Bronchial epithelial cell (primary cell): ENCODE measurements at regions not wholly inside any gene's neighbourhood (a gene's known extent, or its start where the extent isn't known, plus 50 kb on each side); places are given as distances from the start of the nearest gene placed in this dataset.

Experiments used
- DNase-seq: peaks from one replicate; pipeline ENCODE4 v3.0.0-alpha.2; 2010; ENCODE audit warnings: low read depth
- FAIRE-seq: peaks from 2 replicates; lab custom pipeline; 2011; peaks lifted over from hg19 to GRCh38; lab: Jason Lieb, UNC
- H3K27me3 ChIP-seq: 2 replicates; pipeline ENCODE4 v1.5.1; 2011; ENCODE audit warnings: low read length; ENCODE audit not compliant: control insufficient read depth, insufficient read depth
- H3K36me3 ChIP-seq: 2 replicates; pipeline ENCODE4 v1.5.1; 2011; ENCODE audit warnings: low read length; ENCODE audit not compliant: control insufficient read depth, insufficient read depth
- H3K4me3 ChIP-seq: 2 replicates; pipeline ENCODE4 v1.5.1; 2011; ENCODE audit warnings: mild to moderate bottlenecking, low read depth, low read length, control low read depth
- TF ChIP-seq, protein P1 (sequence below): IDR thresholded peaks from 2 replicates; pipeline ENCODE4 v1.5.1; 2011; ENCODE audit warnings: mild to moderate bottlenecking, moderate library complexity, low read length, control low read depth, inconsistent platforms; ENCODE audit not compliant: insufficient read depth, severe bottlenecking

- Histone ChIP-seq H3K4me3 (no peak overlapping the region), H3K27me3 (peaks cover 2% of the 10 kb centered on the region), H3K36me3 (no peaks in the 10 kb centered on the region)
- FAIRE-seq = no peak
- TF ChIP-seq, protein P1, sequence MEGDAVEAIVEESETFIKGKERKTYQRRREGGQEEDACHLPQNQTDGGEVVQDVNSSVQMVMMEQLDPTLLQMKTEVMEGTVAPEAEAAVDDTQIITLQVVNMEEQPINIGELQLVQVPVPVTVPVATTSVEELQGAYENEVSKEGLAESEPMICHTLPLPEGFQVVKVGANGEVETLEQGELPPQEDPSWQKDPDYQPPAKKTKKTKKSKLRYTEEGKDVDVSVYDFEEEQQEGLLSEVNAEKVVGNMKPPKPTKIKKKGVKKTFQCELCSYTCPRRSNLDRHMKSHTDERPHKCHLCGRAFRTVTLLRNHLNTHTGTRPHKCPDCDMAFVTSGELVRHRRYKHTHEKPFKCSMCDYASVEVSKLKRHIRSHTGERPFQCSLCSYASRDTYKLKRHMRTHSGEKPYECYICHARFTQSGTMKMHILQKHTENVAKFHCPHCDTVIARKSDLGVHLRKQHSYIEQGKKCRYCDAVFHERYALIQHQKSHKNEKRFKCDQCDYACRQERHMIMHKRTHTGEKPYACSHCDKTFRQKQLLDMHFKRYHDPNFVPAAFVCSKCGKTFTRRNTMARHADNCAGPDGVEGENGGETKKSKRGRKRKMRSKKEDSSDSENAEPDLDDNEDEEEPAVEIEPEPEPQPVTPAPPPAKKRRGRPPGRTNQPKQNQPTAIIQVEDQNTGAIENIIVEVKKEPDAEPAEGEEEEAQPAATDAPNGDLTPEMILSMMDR = no peak
- no peak for DNase-seq
Measured at GRCh38 chr11:119974051-119974450, 163.9 kb downstream of the TRIM29 start.

DNA sequence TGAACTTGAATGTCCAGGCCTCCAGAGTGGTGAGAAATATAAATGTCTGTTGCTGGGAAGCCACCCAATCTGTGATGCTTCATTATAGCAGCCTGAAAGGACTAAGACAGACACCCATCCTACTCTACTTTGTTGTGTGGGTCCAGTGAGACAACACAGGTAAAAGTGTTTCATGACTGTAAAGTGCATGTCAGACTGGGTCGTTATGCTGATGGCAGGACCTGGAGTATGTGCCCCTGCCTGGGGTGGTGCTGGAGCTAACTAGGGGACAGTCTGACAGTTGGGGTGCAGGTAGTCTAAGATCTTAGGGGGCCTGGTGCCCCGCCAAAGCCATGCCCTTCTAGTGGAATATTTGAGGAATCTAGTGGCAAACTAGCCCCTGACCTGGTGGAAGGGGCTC is 165.6 kb downstream of the TRIM29 start:
- Histone ChIP-seq H3K36me3 (no peaks in the 10 kb centered on the region), H3K4me3 (no peak overlapping the region), H3K27me3 (peaks cover 2% of the 10 kb centered on the region)
- FAIRE-seq (no peak), DNase-seq (no peak)
- TF ChIP-seq, protein P1 = no peak

DNA sequence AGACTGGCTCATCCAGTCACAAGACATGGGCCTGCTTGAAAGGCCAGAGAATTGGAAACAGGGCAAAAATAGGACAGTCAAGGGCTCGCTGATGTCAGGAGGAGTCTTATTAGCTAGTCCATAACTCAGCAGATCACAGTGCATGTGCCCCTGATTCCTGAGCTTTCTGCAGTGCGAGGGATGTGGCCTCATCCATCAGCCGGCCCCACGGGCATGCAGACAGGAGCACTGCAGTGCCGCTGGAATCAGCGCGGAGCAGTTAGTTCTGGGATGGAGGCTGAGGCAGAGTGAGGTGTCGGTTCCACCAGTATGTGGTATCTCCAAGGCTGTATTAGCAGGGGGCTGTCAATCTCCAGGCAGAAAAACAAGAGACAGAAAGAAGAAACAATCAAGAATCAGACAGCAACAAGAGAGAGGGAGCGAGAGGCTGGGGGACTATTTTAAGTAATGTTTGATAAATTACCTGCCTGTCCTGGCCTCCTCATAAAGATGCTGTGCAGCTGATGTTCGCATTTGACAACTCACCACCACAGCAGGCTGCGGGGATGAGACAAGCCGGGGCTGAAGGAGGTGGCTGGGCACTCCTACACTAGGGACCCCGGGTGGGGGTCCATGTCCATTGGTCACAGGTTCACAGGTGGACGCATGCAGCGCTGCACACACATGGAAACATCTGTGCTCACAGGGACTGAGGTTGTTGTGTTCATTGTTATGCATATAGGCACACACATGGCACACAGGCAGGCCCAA is 167.2 kb downstream of the TRIM29 start:
- H3K27me3 ChIP-seq = peaks cover 2% of the 10 kb centered on the region
- DNase-seq (no peak), FAIRE-seq (no peak)
- no peak overlapping the region for H3K4me3 ChIP-seq
- no peaks in the 10 kb centered on the region for H3K36me3 ChIP-seq
- TF ChIP-seq, protein P1 = no peak

- TF ChIP-seq, protein P1 = no peak
- Histone ChIP-seq H3K36me3 (no peaks in the 10 kb centered on the region), H3K4me3 (no peak overlapping the region), H3K27me3 (peaks cover 13% of the 10 kb centered on the region)
- peak; percentile 23 for DNase-seq
- FAIRE-seq = no peak
Measured at GRCh38 chr11:119964136-119965025, 173.5 kb downstream of the TRIM29 start.

GRCh38 chr11:119957951-119958350 is 180.0 kb downstream of the TRIM29 start:
- H3K27me3 ChIP-seq = peaks cover 9% of the 10 kb centered on the region
- FAIRE-seq (no peak), DNase-seq (no peak)
- TF ChIP-seq, protein P1 = no peak
- H3K36me3 ChIP-seq = no peaks in the 10 kb centered on the region
- no peak overlapping the region for H3K4me3 ChIP-seq
